IMR-90 (cell line): ENCODE measurements at regions not wholly inside any gene's neighbourhood (a gene's known extent, or its start where the extent isn't known, plus 50 kb on each side); places are given as distances from the start of the nearest gene placed in this dataset.

Experiments used
- ATAC-seq: fragments of 200-7000 bp; cut with Tn5 transposase; 2 replicates; pipeline ENCODE4 v1.9.1; 2020; ENCODE audit warnings: low read depth, mild to moderate bottlenecking, moderate library complexity
- BruUV-seq: library from RNA; stranded (reverse); fragments of 400-500 nt; replicated peaks from 2 replicates; lab custom pipeline; 2021; lab: Mats Ljungman, UMichigan
- CTCF ChIA-PET: fragments of 300-600 bp; formaldehyde crosslinking; extraction: SDS; loops from one replicate; lab custom pipeline; 2021; ENCODE audit warnings: antibody characterized with exemption; lab: Yijun Ruan, JAX
- POLR2A ChIA-PET: fragments of 300-600 bp; sonication (Branson Sonifier 250); formaldehyde crosslinking; loops from one replicate; lab custom pipeline; 2022; ENCODE audit warnings: antibody characterized with exemption; ENCODE audit not compliant: unreplicated experiment; lab: Charles Lee
- DNase-seq: peaks from one replicate; pipeline ENCODE4 v3.0.0; 2013
- H2AFZ ChIP-seq: replicated peaks from 2 replicates; pipeline ENCODE3; 2013; ENCODE audit warnings: low read length, mild to moderate bottlenecking; ENCODE audit not compliant: poor library complexity
- H2AK5ac ChIP-seq: 2 replicates; pipeline ENCODE4 v1.6.1; 2013; ENCODE audit warnings: low read depth, low read length, inconsistent platforms
- H2AK9ac ChIP-seq: replicated peaks from 2 replicates; pipeline ENCODE3; 2013; ENCODE audit warnings: mild to moderate bottlenecking, low read depth, low read length, moderate library complexity; ENCODE audit not compliant: poor library complexity
- H2BK120ac ChIP-seq: 2 replicates; pipeline ENCODE4 v1.6.1; 2013; ENCODE audit warnings: low read depth, low read length, inconsistent platforms
- H2BK15ac ChIP-seq: 3 replicates; pipeline ENCODE4 v1.6.1; 2013; ENCODE audit warnings: low read depth, low read length, inconsistent platforms
- H2BK20ac ChIP-seq: 2 replicates; pipeline ENCODE4 v1.6.1; 2013; ENCODE audit warnings: low read depth, mild to moderate bottlenecking, inconsistent platforms, low read length, moderate library complexity
- H2BK5ac ChIP-seq: 2 replicates; pipeline ENCODE4 v1.6.1; 2013; ENCODE audit warnings: mild to moderate bottlenecking, low read depth, low read length, inconsistent platforms; ENCODE audit not compliant: poor library complexity, severe bottlenecking
- H3K14ac ChIP-seq: replicated peaks from 2 replicates; pipeline ENCODE4 v1.6.1; 2013; ENCODE audit warnings: low read depth, low read length, inconsistent platforms
- H3K18ac ChIP-seq: 2 replicates; pipeline ENCODE4 v1.6.1; 2013; ENCODE audit warnings: low read depth, low read length, control low read depth
- H3K23ac ChIP-seq: 2 replicates; pipeline ENCODE4 v1.6.1; 2013; ENCODE audit warnings: low read depth, low read length, inconsistent platforms
- H3K27ac ChIP-seq: 2 replicates; pipeline ENCODE4 v1.5.1; 2013; ENCODE audit warnings: mild to moderate bottlenecking, control low read depth, low read length; ENCODE audit not compliant: insufficient read depth
- H3K27me3 ChIP-seq: 2 replicates; pipeline ENCODE4 v1.6.1; 2013; ENCODE audit warnings: low read length; ENCODE audit not compliant: control insufficient read depth, insufficient read depth
- H3K36me3 ChIP-seq: 2 replicates; pipeline ENCODE4 v1.6.1; 2013; ENCODE audit warnings: low read length, mixed read lengths; ENCODE audit not compliant: control insufficient read depth, insufficient read depth
- H3K4ac ChIP-seq: 2 replicates; pipeline ENCODE4 v1.6.1; 2013; ENCODE audit warnings: low read depth, low read length, inconsistent platforms
- H3K4me1 ChIP-seq: 2 replicates; pipeline ENCODE4 v1.6.1; 2013; ENCODE audit warnings: low read length, mixed read lengths; ENCODE audit not compliant: control insufficient read depth, insufficient read depth
- H3K4me2 ChIP-seq: 2 replicates; pipeline ENCODE4 v1.6.1; 2013; ENCODE audit warnings: low read depth, mild to moderate bottlenecking, control low read depth, low read length, moderate library complexity
- H3K4me3 ChIP-seq: 2 replicates; pipeline ENCODE4 v1.5.1; 2013; ENCODE audit warnings: low read depth, mild to moderate bottlenecking, control low read depth, low read length, moderate library complexity; ENCODE audit not compliant: insufficient read depth
- H3K56ac ChIP-seq: 2 replicates; pipeline ENCODE4 v1.6.1; 2013; ENCODE audit warnings: low read length, inconsistent platforms; ENCODE audit not compliant: insufficient read depth; ENCODE audit errors: extremely low read depth
- H3K79me1 ChIP-seq, 2 experiments: 2 replicates each; pipeline ENCODE4 v1.6.1; 2013; ENCODE audit warnings: low read length in 2 of 2, inconsistent platforms in 1 of 2, low read depth in 1 of 2
- H3K9ac ChIP-seq: 2 replicates; pipeline ENCODE4 v1.6.1; 2013; ENCODE audit warnings: low read depth, low read length, control low read depth
- H3K9me1 ChIP-seq: 2 replicates; pipeline ENCODE4 v1.6.1; 2013; ENCODE audit warnings: low read length, inconsistent platforms; ENCODE audit not compliant: insufficient read depth
- H3K9me3 ChIP-seq: 2 replicates; pipeline ENCODE4 v1.6.1; 2013; ENCODE audit warnings: low read length; ENCODE audit not compliant: control insufficient read depth, insufficient read depth
- H4K20me1 ChIP-seq: 2 replicates; pipeline ENCODE4 v1.6.1; 2013; ENCODE audit warnings: low read length, inconsistent platforms; ENCODE audit not compliant: insufficient read depth
- H4K5ac ChIP-seq: 2 replicates; pipeline ENCODE4 v1.6.1; 2013; ENCODE audit warnings: mild to moderate bottlenecking, low read depth, low read length, control low read depth
- H4K8ac ChIP-seq, 2 experiments: 2 replicates each; pipeline ENCODE4 v1.6.1; 2013; ENCODE audit warnings: low read depth in 2 of 2, low read length in 2 of 2, control low read depth in 1 of 2, inconsistent platforms in 1 of 2
- H4K91ac ChIP-seq: 2 replicates; pipeline ENCODE4 v1.6.1; 2013; ENCODE audit warnings: low read depth, low read length, inconsistent platforms; ENCODE audit not compliant: insufficient read depth
- RFX5 ChIP-seq: IDR thresholded peaks from 2 replicates; pipeline ENCODE4 v1.8.0; 2012; ENCODE audit warnings: low read depth, mild to moderate bottlenecking, low read length, moderate library complexity
- dilution Hi-C: fragments of 300-500 bp; cut with HindIII; formaldehyde crosslinking; loops from one replicate; pipeline ENCODE4 v1.14.3; 2018; ENCODE audit warnings: low sequenced_read_pairs; ENCODE audit not compliant: unreplicated experiment
- in situ Hi-C: fragments of 300-500 bp; cut with MboI; formaldehyde crosslinking; loops from 3 replicates; pipeline ENCODE4 v1.14.3; 2019; ENCODE audit warnings: low sequenced_read_pairs, inconsistent platforms, mixed read lengths
- intact Hi-C: fragments of 100-400 bp; cut with micrococcal nuclease; formaldehyde crosslinking; loops from 2 replicates; pipeline ENCODE4 v1.10.0; 2022
- TF ChIP-seq, protein P1 (sequence below): conservative IDR thresholded peaks from 2 replicates; pipeline ENCODE4 v1.5.1; 2012; ENCODE audit warnings: mild to moderate bottlenecking, low read depth, low read length, improper control_type of control experiment

- no peak overlapping the region for H2BK15ac ChIP-seq
- no peak overlapping the region for H3K9ac ChIP-seq
- no peak overlapping the region for H4K5ac ChIP-seq
- H2AK9ac ChIP-seq: no peak overlapping the region
- H3K4me3 ChIP-seq: no peak overlapping the region
- no peak overlapping the region for H3K4ac ChIP-seq
- no peaks in the 10 kb centered on the region for H3K27me3 ChIP-seq
- no peak overlapping the region for H2AFZ ChIP-seq
- no peaks in the 10 kb centered on the region for H3K9me3 ChIP-seq
- no peak overlapping the region for H3K18ac ChIP-seq
- H3K79me1 ChIP-seq: no peaks in the 10 kb centered on the region
- no peaks in the 10 kb centered on the region for H3K4me1 ChIP-seq
- H3K23ac ChIP-seq: no peak overlapping the region
- H3K56ac ChIP-seq: no peak overlapping the region
- H2BK20ac ChIP-seq: no peak overlapping the region
- H4K8ac ChIP-seq: no peak overlapping the region
- no peak for ATAC-seq
- ChIA-PET POLR2A (no interaction called here), CTCF (no interaction called here)
- H4K91ac ChIP-seq: no peak overlapping the region
- H2BK120ac ChIP-seq: no peak overlapping the region
- H3K9me1 ChIP-seq: no peaks in the 10 kb centered on the region
- no peak overlapping the region for H3K14ac ChIP-seq
- H3K36me3 ChIP-seq: no peaks in the 10 kb centered on the region
- H4K20me1 ChIP-seq: no peaks in the 10 kb centered on the region
- in situ Hi-C loops (loop anchor here (25.0 kb wide), 1 partner anchor 102 kb away; no protein-coding TSS in a partner anchor), intact Hi-C loops (no loop called here), dilution Hi-C loops (no loop called here)
- no peak for DNase-seq
- no TSS peak for BruUV-seq
- H3K27ac ChIP-seq: no peak overlapping the region
- no peak overlapping the region for H3K4me2 ChIP-seq
- H2AK5ac ChIP-seq: no peak overlapping the region
- TF ChIP-seq, protein P1, sequence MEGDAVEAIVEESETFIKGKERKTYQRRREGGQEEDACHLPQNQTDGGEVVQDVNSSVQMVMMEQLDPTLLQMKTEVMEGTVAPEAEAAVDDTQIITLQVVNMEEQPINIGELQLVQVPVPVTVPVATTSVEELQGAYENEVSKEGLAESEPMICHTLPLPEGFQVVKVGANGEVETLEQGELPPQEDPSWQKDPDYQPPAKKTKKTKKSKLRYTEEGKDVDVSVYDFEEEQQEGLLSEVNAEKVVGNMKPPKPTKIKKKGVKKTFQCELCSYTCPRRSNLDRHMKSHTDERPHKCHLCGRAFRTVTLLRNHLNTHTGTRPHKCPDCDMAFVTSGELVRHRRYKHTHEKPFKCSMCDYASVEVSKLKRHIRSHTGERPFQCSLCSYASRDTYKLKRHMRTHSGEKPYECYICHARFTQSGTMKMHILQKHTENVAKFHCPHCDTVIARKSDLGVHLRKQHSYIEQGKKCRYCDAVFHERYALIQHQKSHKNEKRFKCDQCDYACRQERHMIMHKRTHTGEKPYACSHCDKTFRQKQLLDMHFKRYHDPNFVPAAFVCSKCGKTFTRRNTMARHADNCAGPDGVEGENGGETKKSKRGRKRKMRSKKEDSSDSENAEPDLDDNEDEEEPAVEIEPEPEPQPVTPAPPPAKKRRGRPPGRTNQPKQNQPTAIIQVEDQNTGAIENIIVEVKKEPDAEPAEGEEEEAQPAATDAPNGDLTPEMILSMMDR: no peak
- TF ChIP-seq RFX5: no peak
- no peak overlapping the region for H2BK5ac ChIP-seq
Measured at GRCh38 chr3:154584974-154585373, 155.0 kb upstream of the GPR149 start.
